ENCODE measurements at regions not wholly inside any gene's neighbourhood (a gene's known extent, or its start where the extent isn't known, plus 50 kb on each side); places are given as distances from the start of the nearest gene placed in this dataset.

GRCh38 chr1:63205776-63206175, 116.6 kb upstream of the FOXD3 start:
- H3F3A ChIP-seq (ENCODE audit: insufficient read depth, low read depth) = no peaks in the 10 kb centered on the region
- H3K79me2 ChIP-seq (ENCODE audit: low read depth) = no peaks in the 10 kb centered on the region
- no peaks in the 10 kb centered on the region for H3K9me2 ChIP-seq (ENCODE audit: insufficient read depth)
- no peak overlapping the region for H3K27ac ChIP-seq
- no peaks in the 10 kb centered on the region for H3K4me1 ChIP-seq (replicated peaks; ENCODE audit: insufficient read depth)
- intact Hi-C loops (cut with micrococcal nuclease; ENCODE audit: unreplicated experiment) = no loop called here
- H3K9me3 ChIP-seq (ENCODE audit: insufficient read depth, low read depth) = no peaks in the 10 kb centered on the region
- H2AFZ ChIP-seq = no peak overlapping the region
- no peak overlapping the region for H3K4me2 ChIP-seq
- peaks cover 36% of the 10 kb centered on the region for H3K27me3 ChIP-seq (ENCODE audit: insufficient read depth, low read depth)
- TF ChIP-seq, protein P1, sequence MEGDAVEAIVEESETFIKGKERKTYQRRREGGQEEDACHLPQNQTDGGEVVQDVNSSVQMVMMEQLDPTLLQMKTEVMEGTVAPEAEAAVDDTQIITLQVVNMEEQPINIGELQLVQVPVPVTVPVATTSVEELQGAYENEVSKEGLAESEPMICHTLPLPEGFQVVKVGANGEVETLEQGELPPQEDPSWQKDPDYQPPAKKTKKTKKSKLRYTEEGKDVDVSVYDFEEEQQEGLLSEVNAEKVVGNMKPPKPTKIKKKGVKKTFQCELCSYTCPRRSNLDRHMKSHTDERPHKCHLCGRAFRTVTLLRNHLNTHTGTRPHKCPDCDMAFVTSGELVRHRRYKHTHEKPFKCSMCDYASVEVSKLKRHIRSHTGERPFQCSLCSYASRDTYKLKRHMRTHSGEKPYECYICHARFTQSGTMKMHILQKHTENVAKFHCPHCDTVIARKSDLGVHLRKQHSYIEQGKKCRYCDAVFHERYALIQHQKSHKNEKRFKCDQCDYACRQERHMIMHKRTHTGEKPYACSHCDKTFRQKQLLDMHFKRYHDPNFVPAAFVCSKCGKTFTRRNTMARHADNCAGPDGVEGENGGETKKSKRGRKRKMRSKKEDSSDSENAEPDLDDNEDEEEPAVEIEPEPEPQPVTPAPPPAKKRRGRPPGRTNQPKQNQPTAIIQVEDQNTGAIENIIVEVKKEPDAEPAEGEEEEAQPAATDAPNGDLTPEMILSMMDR (conservative IDR thresholded peaks at IDR 0.05) = no peak
- TF ChIP-seq EZH2 (IDR thresholded peaks at IDR 0.05; ENCODE audit: low read depth) = no peak
- no TSS peak for BruUV-seq (replicated peaks)
- no peak overlapping the region for H3K4me3 ChIP-seq
- ChIA-PET CTCF (no interaction called here), POLR2A (ENCODE audit: unreplicated experiment) (no interaction called here)
- no peaks in the 10 kb centered on the region for H4K20me1 ChIP-seq (ENCODE audit: insufficient read depth)
- H3K36me3 ChIP-seq (ENCODE audit: low read depth) = no peaks in the 10 kb centered on the region
- no peak for DNase-seq

GRCh38 chr1:63214553-63214952, 107.8 kb upstream of the FOXD3 start:
- intact Hi-C loops (cut with micrococcal nuclease; ENCODE audit: unreplicated experiment) = no loop called here
- Histone ChIP-seq H3F3A (ENCODE audit: insufficient read depth, low read depth) (no peaks in the 10 kb centered on the region), H3K4me3 (no peak overlapping the region), H3K79me2 (ENCODE audit: low read depth) (no peaks in the 10 kb centered on the region), H3K9me3 (ENCODE audit: insufficient read depth, low read depth) (0 out of 2 replicates have a peak, but pooled peaks cover 3% of the 10 kb centered on the region), H3K27ac (no peak overlapping the region), H3K4me2 (no peak overlapping the region), H3K4me1 (replicated peaks; ENCODE audit: insufficient read depth) (no peaks in the 10 kb centered on the region), H3K27me3 (ENCODE audit: insufficient read depth, low read depth) (peaks cover 11% of the 10 kb centered on the region; the same call in 1 of the 2 replicates), H4K20me1 (ENCODE audit: insufficient read depth) (no peaks in the 10 kb centered on the region), H3K36me3 (ENCODE audit: low read depth) (no peaks in the 10 kb centered on the region), H3K9me2 (ENCODE audit: insufficient read depth) (no peaks in the 10 kb centered on the region), H2AFZ (no peak overlapping the region)
- no TSS peak for BruUV-seq (replicated peaks)
- CTCF ChIA-PET = no interaction called here
- DNase-seq = no peak
- no peak for TF ChIP-seq EZH2 (IDR thresholded peaks at IDR 0.05; ENCODE audit: low read depth)
- TF ChIP-seq, protein P1 (conservative IDR thresholded peaks at IDR 0.05) = no peak
- POLR2A ChIA-PET (ENCODE audit: unreplicated experiment) = no interaction called here

- BruUV-seq (replicated peaks) = no TSS peak
- TF ChIP-seq EZH2 (IDR thresholded peaks at IDR 0.05; ENCODE audit: low read depth) = no peak
- TF ChIP-seq, protein P1 (conservative IDR thresholded peaks at IDR 0.05) = no peak
Measured at GRCh38 chr1:63223426-63223825, 98.9 kb upstream of the FOXD3 start.

More at GRCh38 chr1:63223426-63223825, 98.9 kb upstream of the FOXD3 start:
- Histone ChIP-seq H3K36me3 (ENCODE audit: low read depth) (no peaks in the 10 kb centered on the region), H3K9me3 (ENCODE audit: insufficient read depth, low read depth) (no peaks in the 10 kb centered on the region), H3K79me2 (ENCODE audit: low read depth) (no peaks in the 10 kb centered on the region), H3K27ac (no peak overlapping the region), H3K27me3 (ENCODE audit: insufficient read depth, low read depth) (peaks cover 9% of the 10 kb centered on the region; the same call in 1 of the 2 replicates), H3K9me2 (ENCODE audit: insufficient read depth) (no peaks in the 10 kb centered on the region), H3K4me2 (no peak overlapping the region), H3F3A (ENCODE audit: insufficient read depth, low read depth) (no peaks in the 10 kb centered on the region), H4K20me1 (ENCODE audit: insufficient read depth) (no peaks in the 10 kb centered on the region), H3K4me3 (no peak overlapping the region), H3K4me1 (replicated peaks; ENCODE audit: insufficient read depth) (no peaks in the 10 kb centered on the region), H2AFZ (no peak overlapping the region)
- intact Hi-C loops (cut with micrococcal nuclease; ENCODE audit: unreplicated experiment) = no loop called here
- CTCF ChIA-PET = no interaction called here
- POLR2A ChIA-PET (ENCODE audit: unreplicated experiment) = no interaction called here
- DNase-seq = no peak
